GM04503 (cell line): ENCODE measurements at regions not wholly inside any gene's neighbourhood (a gene's known extent, or its start where the extent isn't known, plus 50 kb on each side); places are given as distances from the start of the nearest gene placed in this dataset.

Experiments
- DNase-seq: peaks from one replicate; pipeline ENCODE4 v3.0.0-alpha.2; 2012; ENCODE audit warnings: low read depth

DNA sequence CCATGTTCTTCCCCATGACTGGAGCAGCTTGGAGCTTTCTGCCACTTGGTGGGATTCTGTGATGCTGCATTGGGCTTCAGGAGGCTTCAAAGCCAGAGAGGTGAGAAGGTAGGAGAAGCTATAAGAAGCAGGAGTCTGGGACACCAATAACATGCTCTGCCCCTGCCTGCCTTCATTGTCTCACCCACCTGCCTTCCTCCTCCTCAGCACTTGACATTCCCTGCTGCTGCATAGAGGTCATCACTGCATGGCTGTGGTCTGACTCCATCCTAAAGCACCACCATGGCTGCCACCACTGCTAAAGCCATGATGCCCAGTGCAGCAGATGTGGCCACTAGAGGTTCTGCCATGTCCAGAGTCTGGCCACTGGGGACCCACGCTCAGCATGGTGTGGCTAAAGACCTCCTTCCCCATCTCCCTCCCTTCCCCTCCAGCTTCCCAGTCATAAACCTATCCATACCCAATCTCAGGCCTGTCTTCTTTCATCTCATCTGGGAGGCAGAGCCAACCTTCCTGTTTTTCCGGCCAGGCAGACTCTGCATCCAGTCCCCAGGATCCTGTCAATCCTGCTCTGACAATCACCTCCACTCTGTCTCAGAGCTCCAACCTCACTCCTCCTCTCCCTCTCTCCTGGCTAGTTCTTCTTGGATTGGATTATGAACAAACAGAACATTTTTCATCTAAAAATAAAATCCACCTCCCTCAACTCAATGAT is 285.1 kb upstream of the POU3F1 start:
- DNase-seq, result no peak

DNA sequence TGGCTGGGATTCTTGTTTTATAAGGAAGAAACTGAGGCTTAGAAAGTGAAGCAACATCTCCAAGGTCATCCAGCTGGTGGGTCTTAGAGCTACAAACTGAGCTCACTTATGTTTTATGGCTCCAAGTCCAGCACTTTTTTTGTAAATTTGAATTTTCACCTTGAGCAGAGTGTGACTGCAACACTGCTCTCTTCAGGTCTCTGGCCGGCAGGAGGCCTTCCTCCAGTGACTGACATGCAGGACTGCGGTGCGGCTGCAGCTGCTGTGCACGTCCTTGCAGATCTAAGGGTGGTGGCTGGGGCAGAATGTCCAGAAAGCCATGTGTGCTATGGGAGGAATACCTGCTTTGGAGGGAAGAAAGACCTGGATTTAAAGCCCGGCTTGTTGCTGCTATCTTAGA is 284.2 kb upstream of the POU3F1 start:
- DNase-seq, result no peak

- no peak for DNase-seq
Observed at GRCh38 chr1:38329644-38330043, 283.1 kb upstream of the POU3F1 start.

- DNase-seq, result no peak
Observed at GRCh38 chr1:38328278-38329035, 281.9 kb upstream of the POU3F1 start.

- DNase-seq, result no peak
Observed at GRCh38 chr1:38327559-38327973, 281.0 kb upstream of the POU3F1 start.

- no peak for DNase-seq
Observed at GRCh38 chr1:38326856-38327255, 280.3 kb upstream of the POU3F1 start.

DNA sequence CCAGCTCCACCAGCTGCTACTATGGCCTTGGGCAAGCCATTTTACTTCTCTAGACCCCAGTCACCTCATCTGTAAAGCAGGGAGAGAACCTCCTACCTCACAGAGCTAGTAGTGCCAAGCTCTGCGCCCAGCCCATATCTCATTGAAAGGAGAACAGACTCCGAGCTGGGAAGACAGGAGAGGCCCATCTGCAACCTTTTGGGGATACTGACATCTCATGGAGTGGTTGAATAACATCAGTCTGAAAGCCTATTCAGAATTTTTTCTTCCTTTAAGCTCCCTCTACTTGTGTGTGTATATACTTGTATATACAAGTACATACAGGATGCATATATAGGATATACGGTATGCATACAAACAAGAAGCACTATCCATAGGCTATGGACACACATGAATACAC is 279.5 kb upstream of the POU3F1 start:
- no peak for DNase-seq

DNA sequence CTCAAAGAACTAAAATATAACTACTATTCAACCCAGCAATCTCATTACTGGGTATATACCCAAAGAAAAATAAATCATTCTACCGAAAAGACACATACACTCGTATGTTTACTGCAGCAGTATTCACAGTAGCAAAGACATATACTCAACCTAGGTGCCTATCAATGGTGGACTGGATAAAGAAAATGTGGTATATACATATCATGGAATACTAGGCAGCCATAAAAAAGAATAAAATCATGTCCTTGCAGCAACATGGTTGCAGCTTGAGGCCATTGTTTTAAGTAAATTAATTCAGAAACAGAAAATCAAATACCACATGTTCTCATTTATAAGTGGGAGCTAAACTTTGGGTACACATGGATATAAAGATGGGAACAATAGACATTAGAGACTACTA is 266.2 kb upstream of the POU3F1 start:
- DNase-seq, result no peak

- no peak for DNase-seq
Observed at GRCh38 chr1:38310079-38310478, 263.5 kb upstream of the POU3F1 start.

DNA sequence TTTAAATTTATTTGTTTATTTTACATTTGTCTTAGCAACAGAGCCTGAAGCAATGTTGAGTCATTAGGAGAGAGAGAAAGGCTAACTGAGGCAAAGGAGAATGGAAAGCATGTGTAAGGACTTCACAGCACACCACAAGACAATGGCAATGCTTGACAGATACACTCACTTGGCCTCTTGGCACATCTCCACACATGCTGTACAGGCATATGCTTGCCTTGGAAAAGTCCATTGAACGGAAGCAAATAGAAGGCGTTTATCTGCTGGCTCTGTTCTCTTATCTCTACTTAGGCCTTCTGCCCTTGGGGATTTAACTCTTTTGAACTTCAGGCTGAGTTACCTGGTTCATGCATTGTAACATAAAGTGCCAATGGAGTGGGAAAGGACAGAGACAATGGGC is 262.2 kb upstream of the POU3F1 start:
- no peak for DNase-seq

DNA sequence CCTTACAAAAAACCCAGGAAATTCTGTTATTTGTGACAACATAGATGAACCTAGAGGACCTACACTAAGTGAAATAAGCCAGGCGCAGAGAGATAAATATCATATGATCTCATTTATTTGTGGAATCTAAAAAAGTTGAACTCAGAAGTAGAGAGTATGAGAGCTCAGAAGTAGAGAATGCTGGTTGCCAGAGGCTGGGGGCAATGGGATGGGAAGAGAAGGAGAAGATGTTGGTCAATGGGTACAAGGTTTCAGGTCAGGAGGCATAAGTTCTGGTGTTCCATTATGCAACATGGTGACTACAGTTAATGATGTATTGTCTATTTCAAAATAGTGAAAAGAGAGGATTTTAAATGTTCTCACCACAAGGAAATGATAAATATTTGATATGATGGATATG is 259.1 kb upstream of the POU3F1 start:
- DNase-seq, result no peak

DNA sequence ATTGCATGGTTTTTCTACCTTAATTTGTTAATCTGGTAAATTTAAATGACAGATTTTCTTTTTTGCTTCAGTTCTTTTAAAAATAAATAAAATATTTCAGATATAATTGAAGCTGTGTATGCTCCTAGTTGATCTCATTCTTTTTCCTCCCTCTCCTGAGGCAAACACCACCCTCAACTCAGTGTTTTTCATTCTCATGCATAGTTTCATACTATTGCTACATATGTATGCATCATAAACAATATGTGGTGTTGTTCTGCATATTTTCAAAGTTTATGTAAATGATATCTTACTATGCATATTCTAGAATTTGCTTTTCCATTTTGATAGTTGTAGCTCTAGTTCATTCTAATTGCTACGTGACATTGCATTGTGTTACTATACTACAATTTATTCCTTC is 257.2 kb upstream of the POU3F1 start:
- DNase-seq, result no peak

GRCh38 chr1:38301040-38301439 is 254.4 kb upstream of the POU3F1 start:
- DNase-seq, result no peak

DNA sequence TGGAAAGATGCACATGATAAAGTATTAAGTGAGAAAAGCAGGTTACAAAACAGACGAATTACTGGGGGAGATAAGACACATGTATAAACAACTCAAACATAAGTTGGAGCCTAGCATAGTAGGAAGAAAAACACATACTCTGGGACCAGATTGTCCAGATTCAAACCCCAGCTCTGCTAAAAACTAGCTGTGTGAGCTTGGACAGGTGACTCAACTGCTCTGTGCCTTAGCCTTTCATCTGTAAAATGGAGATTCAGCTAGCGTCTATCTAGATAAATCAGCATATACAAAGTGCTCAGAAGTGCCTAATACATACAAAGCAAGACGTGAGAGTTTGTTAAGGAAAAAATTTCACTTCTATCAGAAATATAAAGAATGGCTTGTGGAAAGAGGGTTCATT is 254.0 kb upstream of the POU3F1 start:
- no peak for DNase-seq

DNA sequence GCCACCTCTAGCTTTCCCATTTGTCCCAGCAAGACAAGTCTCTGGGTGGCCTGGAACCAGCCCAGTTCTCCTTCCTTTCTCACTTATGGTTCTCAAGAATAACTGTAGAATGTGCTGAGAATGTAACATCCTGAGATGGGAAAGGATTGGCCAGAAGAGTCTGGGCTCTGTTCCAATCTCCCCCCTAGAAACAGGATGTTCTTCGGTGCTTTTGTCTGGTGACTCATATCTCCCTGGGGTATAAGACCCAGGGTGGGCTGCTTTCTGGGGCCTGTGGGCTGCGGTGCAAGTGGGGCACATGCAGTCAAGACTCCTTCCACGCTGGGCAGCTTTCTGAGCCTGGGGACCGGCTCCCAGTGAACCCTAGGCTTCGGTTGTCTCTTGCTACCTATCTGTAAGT is 251.2 kb upstream of the POU3F1 start:
- DNase-seq, result no peak

- DNase-seq, result no peak
Observed at GRCh38 chr1:38297246-38297645, 250.7 kb upstream of the POU3F1 start.

DNA sequence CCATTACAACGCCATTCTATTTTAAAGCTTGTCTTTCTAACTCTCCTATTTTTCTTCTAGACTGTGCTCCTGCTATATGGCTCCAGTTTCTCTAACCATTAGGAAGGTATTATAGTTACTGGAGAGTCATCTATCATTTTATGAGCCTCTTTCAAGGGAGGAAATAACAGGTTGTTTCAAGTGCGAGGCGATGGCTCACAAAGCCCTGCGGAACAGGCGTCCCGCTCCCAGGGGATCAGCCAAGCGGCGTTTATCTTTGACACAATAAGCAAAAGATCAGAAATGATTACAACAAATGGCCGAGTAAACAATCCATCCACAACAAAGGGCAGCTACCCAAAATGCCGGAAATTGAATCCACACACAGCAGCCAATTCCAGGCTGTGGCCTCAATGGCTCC is 249.5 kb upstream of the POU3F1 start:
- no peak for DNase-seq

GRCh38 chr1:38293567-38293966 is 247.0 kb upstream of the POU3F1 start:
- no peak for DNase-seq

DNA sequence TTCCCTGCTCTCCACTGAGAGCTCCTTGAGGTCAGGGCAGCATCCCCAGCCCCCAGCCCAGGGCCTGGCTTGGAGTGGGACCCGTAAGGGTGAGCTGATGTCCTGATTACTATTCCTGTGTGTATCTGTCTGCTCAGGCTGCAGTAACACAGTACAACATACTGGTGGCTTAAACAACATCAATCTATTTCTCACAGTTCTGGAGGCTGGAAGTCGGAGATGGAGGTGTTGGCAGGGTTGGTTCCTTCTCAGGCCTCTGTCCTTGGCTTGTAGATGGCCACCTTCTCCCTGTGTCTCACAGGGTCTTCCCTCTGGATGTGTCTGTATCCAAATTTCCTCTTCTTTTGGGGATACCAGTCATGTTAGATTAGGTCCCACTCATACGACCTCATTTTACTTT is 246.4 kb upstream of the POU3F1 start:
- DNase-seq, result no peak

DNA sequence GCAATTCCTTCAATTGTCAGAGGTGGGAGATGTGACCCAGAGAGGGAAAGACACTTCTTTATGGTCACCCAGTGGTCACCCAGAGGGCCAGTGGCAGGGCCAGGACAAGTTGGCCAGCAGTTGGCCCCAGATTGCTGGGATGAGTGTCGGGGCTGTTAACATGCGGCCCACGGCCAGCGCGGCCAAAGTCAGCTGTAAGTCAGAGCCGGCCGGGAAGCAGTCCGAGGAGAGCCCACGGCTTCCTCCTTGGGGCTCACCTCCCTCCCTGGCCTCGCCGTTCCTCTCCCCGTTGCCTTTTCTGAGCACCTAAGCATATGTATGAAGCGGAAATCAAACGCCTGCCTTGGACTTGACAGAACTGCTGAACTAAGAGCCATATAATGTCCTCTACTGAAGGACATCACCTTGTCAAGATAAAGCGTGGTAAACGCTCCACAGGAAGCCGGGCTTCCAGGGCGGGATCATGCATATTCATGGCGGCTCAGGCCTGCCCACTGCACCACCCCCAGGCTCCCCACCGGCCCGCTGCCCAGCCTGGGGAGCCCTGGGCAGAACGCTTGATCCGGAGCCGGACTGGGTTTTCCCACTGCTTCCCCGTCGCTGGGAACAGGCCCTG is 245.4 kb upstream of the POU3F1 start:
- no peak for DNase-seq

- DNase-seq, result no peak
Observed at GRCh38 chr1:38291336-38291735, 244.7 kb upstream of the POU3F1 start.

GRCh38 chr1:38289034-38289433 is 242.4 kb upstream of the POU3F1 start:
- no peak for DNase-seq

DNA sequence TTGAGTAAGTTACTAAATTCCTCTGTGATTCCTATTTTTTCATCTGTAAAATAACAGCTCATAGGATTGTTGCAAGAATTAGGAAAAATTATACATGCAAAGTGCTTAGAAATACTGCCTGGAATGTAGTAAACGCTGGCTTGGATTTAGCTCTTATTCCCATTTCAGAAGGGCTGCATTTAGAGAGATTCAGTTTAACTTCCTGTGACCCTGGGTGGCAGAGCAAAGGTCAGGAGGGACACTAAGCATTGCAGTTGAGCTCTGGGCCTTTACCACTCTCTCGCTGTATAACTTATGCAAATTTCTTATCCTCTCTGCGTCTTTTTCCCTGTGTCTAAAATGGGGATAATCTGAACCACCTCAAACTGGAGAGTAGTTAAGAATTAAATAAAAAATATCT is 241.0 kb upstream of the POU3F1 start:
- no peak for DNase-seq
